A549 (cell line): ENCODE measurements at regions not wholly inside any gene's neighbourhood (a gene's known extent, or its start where the extent isn't known, plus 50 kb on each side); places are given as distances from the start of the nearest gene placed in this dataset.

Source experiments
- POLR2A ChIP-seq: IDR thresholded peaks from 2 replicates; pipeline ENCODE4 v1.6.1; 2012; ENCODE audit warnings: mild to moderate bottlenecking, low read length
- RCOR1 ChIP-seq: fragments of 150-350 bp; IDR thresholded peaks from 2 replicates; pipeline ENCODE4 v1.6.1; 2014; ENCODE audit warnings: antibody characterized with exemption, low read length, low read depth
- TF ChIP-seq, protein P1 (sequence below): fragments of >200 bp; sonication (Bioruptor Twin); formaldehyde crosslinking; IDR thresholded peaks from 3 replicates; pipeline ENCODE4 v1.5.1; 2016

DNA sequence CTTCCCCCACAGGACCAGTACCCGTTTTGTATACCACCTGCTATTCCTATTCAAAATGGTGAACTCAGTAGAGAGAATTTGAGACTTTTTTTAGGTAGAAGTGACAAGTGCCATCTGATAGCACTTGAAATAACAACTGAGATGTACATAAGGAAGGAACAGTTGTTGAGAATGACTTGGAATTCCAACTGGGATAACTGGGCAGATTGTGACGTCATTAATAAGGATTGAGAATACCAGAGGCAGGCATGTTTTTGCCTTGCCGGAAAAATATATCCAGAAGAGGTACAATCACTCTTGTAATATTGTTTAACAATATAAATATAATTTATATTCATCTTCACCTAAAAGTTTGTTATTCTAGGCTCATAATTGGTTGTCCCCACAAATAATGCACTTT is 454.1 kb upstream of the RGMA start:
- TF ChIP-seq RCOR1 (no peak), POLR2A (no peak)
- TF ChIP-seq, protein P1, sequence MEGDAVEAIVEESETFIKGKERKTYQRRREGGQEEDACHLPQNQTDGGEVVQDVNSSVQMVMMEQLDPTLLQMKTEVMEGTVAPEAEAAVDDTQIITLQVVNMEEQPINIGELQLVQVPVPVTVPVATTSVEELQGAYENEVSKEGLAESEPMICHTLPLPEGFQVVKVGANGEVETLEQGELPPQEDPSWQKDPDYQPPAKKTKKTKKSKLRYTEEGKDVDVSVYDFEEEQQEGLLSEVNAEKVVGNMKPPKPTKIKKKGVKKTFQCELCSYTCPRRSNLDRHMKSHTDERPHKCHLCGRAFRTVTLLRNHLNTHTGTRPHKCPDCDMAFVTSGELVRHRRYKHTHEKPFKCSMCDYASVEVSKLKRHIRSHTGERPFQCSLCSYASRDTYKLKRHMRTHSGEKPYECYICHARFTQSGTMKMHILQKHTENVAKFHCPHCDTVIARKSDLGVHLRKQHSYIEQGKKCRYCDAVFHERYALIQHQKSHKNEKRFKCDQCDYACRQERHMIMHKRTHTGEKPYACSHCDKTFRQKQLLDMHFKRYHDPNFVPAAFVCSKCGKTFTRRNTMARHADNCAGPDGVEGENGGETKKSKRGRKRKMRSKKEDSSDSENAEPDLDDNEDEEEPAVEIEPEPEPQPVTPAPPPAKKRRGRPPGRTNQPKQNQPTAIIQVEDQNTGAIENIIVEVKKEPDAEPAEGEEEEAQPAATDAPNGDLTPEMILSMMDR, result no peak
